GM12892 (cell line): ENCODE measurements at regions not wholly inside any gene's neighbourhood (a gene's known extent, or its start where the extent isn't known, plus 50 kb on each side); places are given as distances from the start of the nearest gene placed in this dataset.

ENCODE experiments used
- POLR2A ChIP-seq: IDR thresholded peaks from 2 replicates; pipeline ENCODE4 v1.6.1; 2011; ENCODE audit warnings: low read depth, low read length, control low read depth
- POLR2AphosphoS5 ChIP-seq: IDR thresholded peaks from 2 replicates; pipeline ENCODE4 v1.6.1; 2011; ENCODE audit warnings: low read depth, low read length, control low read depth
- TAF1 ChIP-seq: IDR thresholded peaks from 2 replicates; pipeline ENCODE4 v1.6.1; 2011; ENCODE audit warnings: low read depth, mild to moderate bottlenecking, control low read depth, low read length, borderline replicate concordance

- TF ChIP-seq POLR2AphosphoS5 (no peak), POLR2A (no peak), TAF1 (no peak)
These were observed 158.3 kb downstream of the ZFP36L2 start for GRCh38 chr2:43068041-43068533.
